Activated naive CD8-positive, alpha-beta T cell treated with anti-CD3 and anti-CD28 coated beads, Interleukin-2, amount 50 U/mL, for 24 hours (primary cell): ENCODE measurements at regions not wholly inside any gene's neighbourhood (a gene's known extent, or its start where the extent isn't known, plus 50 kb on each side); places are given as distances from the start of the nearest gene placed in this dataset.
"Not testable (repeated sequence)": the region's sequence is repeated elsewhere in the genome, so short reads cannot be mapped to it uniquely, and the experiment has no call there.

Source experiments
- ATAC-seq: fragments of 150-1000 bp; cut with Tn5 transposase; one replicate; pipeline ENCODE4 v1.10.0; 2021
- DNase-seq: peaks from one replicate; pipeline ENCODE4 v3.0.0; 2021
- H3K27ac Mint-ChIP-seq: one replicate; pipeline ENCODE4 v1.8.0; 2021; ENCODE audit warnings: mild to moderate bottlenecking, mixed read lengths
- H3K27me3 Mint-ChIP-seq: one replicate; pipeline ENCODE4 v1.8.0; 2021; ENCODE audit warnings: mixed read lengths
- H3K36me3 Mint-ChIP-seq: one replicate; pipeline ENCODE4 v1.8.0; 2021; ENCODE audit warnings: low read depth, mixed read lengths
- H3K4me1 Mint-ChIP-seq: one replicate; pipeline ENCODE4 v1.8.0; 2021; ENCODE audit warnings: mixed read lengths
- H3K4me3 Mint-ChIP-seq: one replicate; pipeline ENCODE4 v1.8.0; 2021; ENCODE audit warnings: mild to moderate bottlenecking, moderate library complexity, mixed read lengths
- H3K9me3 Mint-ChIP-seq: one replicate; pipeline ENCODE4 v1.8.0; 2021; ENCODE audit warnings: mixed read lengths

- Mint-ChIP-seq H3K27me3 (no peaks in the 10 kb centered on the region), H3K9me3 (peaks cover 15% of the 10 kb centered on the region), H3K4me3 (no peak overlapping the region), H3K27ac (no peak overlapping the region), H3K36me3 (no peaks in the 10 kb centered on the region), H3K4me1 (no peaks in the 10 kb centered on the region)
- no peak for ATAC-seq
- no peak for DNase-seq
These were observed 924.4 kb upstream of the NXPH2 start for GRCh38 chr2:139704606-139705005.

GRCh38 chr2:139694327-139694726 lies 914.1 kb upstream of the NXPH2 start:
- no peak for DNase-seq
- H3K27ac Mint-ChIP-seq: no peak overlapping the region
- H3K4me3 Mint-ChIP-seq: no peak overlapping the region

GRCh38 chr2:139686205-139686604 lies 906.0 kb upstream of the NXPH2 start:
- no peaks in the 10 kb centered on the region for H3K4me1 Mint-ChIP-seq
- no peaks in the 10 kb centered on the region for H3K36me3 Mint-ChIP-seq
- H3K9me3 Mint-ChIP-seq: peaks cover 15% of the 10 kb centered on the region
- H3K27me3 Mint-ChIP-seq: no peaks in the 10 kb centered on the region
- DNase-seq (no peak), ATAC-seq (no peak)
- H3K4me3 Mint-ChIP-seq: no peak overlapping the region
- H3K27ac Mint-ChIP-seq: no peak overlapping the region

More at GRCh38 chr2:139694327-139694726, 914.1 kb upstream of the NXPH2 start:
- no peaks in the 10 kb centered on the region for H3K27me3 Mint-ChIP-seq
- H3K36me3 Mint-ChIP-seq: no peaks in the 10 kb centered on the region
- ATAC-seq: no peak
- H3K4me1 Mint-ChIP-seq: no peaks in the 10 kb centered on the region
- H3K9me3 Mint-ChIP-seq: no peaks in the 10 kb centered on the region

- Mint-ChIP-seq H3K27ac (no peak overlapping the region), H3K36me3 (no peaks in the 10 kb centered on the region), H3K9me3 (peaks cover 15% of the 10 kb centered on the region), H3K27me3 (no peaks in the 10 kb centered on the region), H3K4me1 (no peaks in the 10 kb centered on the region), H3K4me3 (no peak overlapping the region)
- ATAC-seq (no peak), DNase-seq (no peak)
These were observed 905.1 kb upstream of the NXPH2 start for GRCh38 chr2:139685090-139685983.

GRCh38 chr2:139684286-139684860 lies 904.2 kb upstream of the NXPH2 start:
- DNase-seq (no peak), ATAC-seq (no peak)
- no peak overlapping the region for H3K4me3 Mint-ChIP-seq
- H3K4me1 Mint-ChIP-seq: no peaks in the 10 kb centered on the region
- no peaks in the 10 kb centered on the region for H3K27me3 Mint-ChIP-seq
- no peak overlapping the region for H3K27ac Mint-ChIP-seq
- H3K9me3 Mint-ChIP-seq: peaks cover 15% of the 10 kb centered on the region
- no peaks in the 10 kb centered on the region for H3K36me3 Mint-ChIP-seq

- DNase-seq (no peak), ATAC-seq (no peak)
- H3K36me3 Mint-ChIP-seq: no peaks in the 10 kb centered on the region
- H3K27ac Mint-ChIP-seq: no peak overlapping the region
- no peaks in the 10 kb centered on the region for H3K27me3 Mint-ChIP-seq
- H3K4me3 Mint-ChIP-seq: no peak overlapping the region
- H3K4me1 Mint-ChIP-seq: no peaks in the 10 kb centered on the region
- H3K9me3 Mint-ChIP-seq: no peaks in the 10 kb centered on the region
These were observed 894.4 kb upstream of the NXPH2 start for GRCh38 chr2:139674577-139674976.

GRCh38 chr2:139673447-139673846 lies 893.3 kb upstream of the NXPH2 start:
- H3K27me3 Mint-ChIP-seq, H3K4me3 Mint-ChIP-seq, ATAC-seq: not testable (repeated sequence)

GRCh38 chr2:139669675-139670074 lies 889.5 kb upstream of the NXPH2 start:
- ATAC-seq (no peak), DNase-seq (no peak)
- H3K4me3 Mint-ChIP-seq: no peak overlapping the region
- no peaks in the 10 kb centered on the region for H3K27me3 Mint-ChIP-seq
- H3K27ac Mint-ChIP-seq: no peak overlapping the region
- H3K4me1 Mint-ChIP-seq: no peaks in the 10 kb centered on the region
- H3K36me3 Mint-ChIP-seq: no peaks in the 10 kb centered on the region
- H3K9me3 Mint-ChIP-seq: peaks cover 9% of the 10 kb centered on the region

More at GRCh38 chr2:139673447-139673846, 893.3 kb upstream of the NXPH2 start:
- H3K9me3 Mint-ChIP-seq, DNase-seq, H3K4me1 Mint-ChIP-seq, H3K27ac Mint-ChIP-seq, H3K36me3 Mint-ChIP-seq: not testable (repeated sequence)

- peaks cover 35% of the 10 kb centered on the region for H3K9me3 Mint-ChIP-seq
- no peaks in the 10 kb centered on the region for H3K36me3 Mint-ChIP-seq
- ATAC-seq: no peak
- H3K27me3 Mint-ChIP-seq: no peaks in the 10 kb centered on the region
- DNase-seq: no peak
- H3K27ac Mint-ChIP-seq: no peak overlapping the region
- no peak overlapping the region for H3K4me3 Mint-ChIP-seq
- no peaks in the 10 kb centered on the region for H3K4me1 Mint-ChIP-seq
These were observed 872.2 kb upstream of the NXPH2 start for GRCh38 chr2:139652385-139652784.

- DNase-seq (no peak), ATAC-seq (no peak)
- no peak overlapping the region for H3K4me3 Mint-ChIP-seq
- no peak overlapping the region for H3K27ac Mint-ChIP-seq
- no peaks in the 10 kb centered on the region for H3K4me1 Mint-ChIP-seq
- peaks cover 54% of the 10 kb centered on the region for H3K9me3 Mint-ChIP-seq
- no peaks in the 10 kb centered on the region for H3K36me3 Mint-ChIP-seq
- no peaks in the 10 kb centered on the region for H3K27me3 Mint-ChIP-seq
These were observed 865.4 kb upstream of the NXPH2 start for GRCh38 chr2:139645617-139646016.

GRCh38 chr2:139643139-139643538 lies 862.9 kb upstream of the NXPH2 start:
- H3K4me1 Mint-ChIP-seq: no peaks in the 10 kb centered on the region
- peaks cover 38% of the 10 kb centered on the region for H3K9me3 Mint-ChIP-seq
- no peak overlapping the region for H3K27ac Mint-ChIP-seq
- no peaks in the 10 kb centered on the region for H3K36me3 Mint-ChIP-seq
- ATAC-seq: no peak
- H3K27me3 Mint-ChIP-seq: no peaks in the 10 kb centered on the region
- no peak for DNase-seq
- H3K4me3 Mint-ChIP-seq: no peak overlapping the region

GRCh38 chr2:139631966-139632365 lies 851.8 kb upstream of the NXPH2 start:
- Mint-ChIP-seq H3K36me3 (no peaks in the 10 kb centered on the region), H3K27ac (no peak overlapping the region), H3K9me3 (peaks cover 9% of the 10 kb centered on the region), H3K4me3 (no peak overlapping the region), H3K27me3 (no peaks in the 10 kb centered on the region), H3K4me1 (no peaks in the 10 kb centered on the region)
- DNase-seq (no peak), ATAC-seq (no peak)

- Mint-ChIP-seq H3K27ac (no peak overlapping the region), H3K4me1 (no peaks in the 10 kb centered on the region), H3K36me3 (no peaks in the 10 kb centered on the region), H3K9me3 (peaks cover 2% of the 10 kb centered on the region), H3K27me3 (no peaks in the 10 kb centered on the region), H3K4me3 (no peak overlapping the region)
- ATAC-seq: no peak
- no peak for DNase-seq
These were observed 848.7 kb upstream of the NXPH2 start for GRCh38 chr2:139628931-139629330.

GRCh38 chr2:139626128-139626527 lies 845.9 kb upstream of the NXPH2 start:
- no peaks in the 10 kb centered on the region for H3K4me1 Mint-ChIP-seq
- no peaks in the 10 kb centered on the region for H3K36me3 Mint-ChIP-seq

GRCh38 chr2:139622691-139623090 lies 842.5 kb upstream of the NXPH2 start:
- no peak overlapping the region for H3K27ac Mint-ChIP-seq
- H3K27me3 Mint-ChIP-seq: no peaks in the 10 kb centered on the region
- no peak for DNase-seq
- H3K4me1 Mint-ChIP-seq: no peaks in the 10 kb centered on the region
- no peak for ATAC-seq
- H3K4me3 Mint-ChIP-seq: no peak overlapping the region
- no peaks in the 10 kb centered on the region for H3K36me3 Mint-ChIP-seq
- H3K9me3 Mint-ChIP-seq: peaks cover 32% of the 10 kb centered on the region

More at GRCh38 chr2:139626128-139626527, 845.9 kb upstream of the NXPH2 start:
- H3K27ac Mint-ChIP-seq: no peak overlapping the region
- H3K9me3 Mint-ChIP-seq: peaks cover 3% of the 10 kb centered on the region
- ATAC-seq (no peak), DNase-seq (no peak)
- no peak overlapping the region for H3K4me3 Mint-ChIP-seq
- no peaks in the 10 kb centered on the region for H3K27me3 Mint-ChIP-seq
